ENCODE measurements at regions not wholly inside any gene's neighbourhood (a gene's known extent, or its start where the extent isn't known, plus 50 kb on each side); places are given as distances from the start of the nearest gene placed in this dataset.

DNA sequence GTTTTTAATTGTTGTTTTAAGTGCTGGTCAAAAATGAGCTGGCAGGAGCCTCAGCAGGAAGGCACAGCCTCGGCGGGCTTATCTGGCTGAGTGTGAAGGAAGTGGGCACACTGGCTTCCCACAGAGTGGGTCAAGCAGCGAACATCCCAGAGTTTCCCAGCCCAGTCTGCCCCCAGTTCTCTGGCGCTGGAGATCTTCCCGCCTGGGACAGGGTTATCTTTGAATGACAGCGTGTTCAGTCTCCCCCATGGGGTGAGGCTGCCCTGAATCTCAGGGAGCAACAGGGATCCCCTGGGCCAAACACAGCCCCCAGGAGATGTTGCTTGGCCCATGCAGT, 122.2 kb upstream of the PTPN1 start:
- no peak for DNase-seq (ENCODE audit: low read depth)
- TF ChIP-seq, protein P1, sequence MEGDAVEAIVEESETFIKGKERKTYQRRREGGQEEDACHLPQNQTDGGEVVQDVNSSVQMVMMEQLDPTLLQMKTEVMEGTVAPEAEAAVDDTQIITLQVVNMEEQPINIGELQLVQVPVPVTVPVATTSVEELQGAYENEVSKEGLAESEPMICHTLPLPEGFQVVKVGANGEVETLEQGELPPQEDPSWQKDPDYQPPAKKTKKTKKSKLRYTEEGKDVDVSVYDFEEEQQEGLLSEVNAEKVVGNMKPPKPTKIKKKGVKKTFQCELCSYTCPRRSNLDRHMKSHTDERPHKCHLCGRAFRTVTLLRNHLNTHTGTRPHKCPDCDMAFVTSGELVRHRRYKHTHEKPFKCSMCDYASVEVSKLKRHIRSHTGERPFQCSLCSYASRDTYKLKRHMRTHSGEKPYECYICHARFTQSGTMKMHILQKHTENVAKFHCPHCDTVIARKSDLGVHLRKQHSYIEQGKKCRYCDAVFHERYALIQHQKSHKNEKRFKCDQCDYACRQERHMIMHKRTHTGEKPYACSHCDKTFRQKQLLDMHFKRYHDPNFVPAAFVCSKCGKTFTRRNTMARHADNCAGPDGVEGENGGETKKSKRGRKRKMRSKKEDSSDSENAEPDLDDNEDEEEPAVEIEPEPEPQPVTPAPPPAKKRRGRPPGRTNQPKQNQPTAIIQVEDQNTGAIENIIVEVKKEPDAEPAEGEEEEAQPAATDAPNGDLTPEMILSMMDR (conservative IDR thresholded peaks at IDR 0.05; ENCODE audit: low read depth, low read length) = no peak
- H3K4me3 ChIP-seq (ENCODE audit: low read length) = no peak overlapping the region

DNA sequence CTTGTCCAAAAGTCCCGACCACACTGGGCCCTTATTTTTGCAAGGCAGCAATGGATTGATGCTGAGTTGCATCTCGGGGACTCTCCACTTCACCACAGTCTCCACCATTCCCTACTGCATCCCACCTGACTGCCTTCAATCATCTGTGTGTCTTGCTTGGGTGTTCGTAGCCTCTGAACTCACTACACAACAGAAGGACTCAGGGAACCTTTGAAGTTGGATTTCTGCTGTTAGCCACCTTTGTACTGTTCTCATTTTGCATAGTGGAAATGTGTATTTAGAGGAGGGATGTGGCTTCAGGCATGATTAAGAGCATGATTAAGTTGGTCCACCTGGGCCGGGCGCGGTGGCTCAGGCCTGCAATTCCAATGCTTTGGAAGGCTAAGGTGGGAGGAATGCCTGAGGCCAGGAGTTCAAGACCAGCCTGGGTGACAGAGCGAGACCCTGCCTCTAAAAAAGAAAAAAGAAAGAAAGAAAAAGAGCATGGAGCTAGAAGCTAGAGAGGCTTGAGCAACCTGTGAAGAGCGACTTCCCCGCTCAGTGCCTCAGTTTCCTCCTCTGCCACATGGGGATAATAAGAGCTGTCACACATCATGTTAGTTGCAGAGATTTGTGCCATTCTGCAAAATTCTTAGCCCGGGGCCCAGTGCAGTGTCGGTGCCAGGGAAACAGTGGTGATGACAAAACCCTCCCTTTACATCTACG, 121.3 kb upstream of the PTPN1 start:
- TF ChIP-seq, protein P1 (conservative IDR thresholded peaks at IDR 0.05; ENCODE audit: low read depth, low read length) = no peak
- DNase-seq (ENCODE audit: low read depth) = no peak
- H3K4me3 ChIP-seq (ENCODE audit: low read length) = no peak overlapping the region

DNA sequence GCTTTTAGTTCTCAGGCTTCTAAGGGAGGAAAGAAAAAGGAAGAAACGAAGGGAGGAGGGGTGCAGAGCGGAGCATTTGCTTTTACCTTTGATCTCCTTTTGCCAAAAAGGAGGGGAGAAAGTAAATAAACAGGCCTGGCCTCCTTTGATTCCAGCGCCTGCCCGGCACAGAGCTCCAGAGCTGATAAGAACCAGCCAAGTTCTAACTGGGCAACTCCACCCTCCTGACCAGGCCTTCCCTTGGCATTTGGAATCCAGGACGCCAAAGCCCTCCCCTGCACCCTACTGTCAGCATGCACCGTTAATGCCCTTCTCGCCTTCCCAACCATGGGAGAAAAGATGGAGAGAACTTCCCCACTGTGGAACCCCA, 120.8 kb upstream of the PTPN1 start:
- TF ChIP-seq, protein P1 (conservative IDR thresholded peaks at IDR 0.05; ENCODE audit: low read depth, low read length) = no peak
- DNase-seq (ENCODE audit: low read depth) = no peak
- H3K4me3 ChIP-seq (ENCODE audit: low read length) = no peak overlapping the region

DNA sequence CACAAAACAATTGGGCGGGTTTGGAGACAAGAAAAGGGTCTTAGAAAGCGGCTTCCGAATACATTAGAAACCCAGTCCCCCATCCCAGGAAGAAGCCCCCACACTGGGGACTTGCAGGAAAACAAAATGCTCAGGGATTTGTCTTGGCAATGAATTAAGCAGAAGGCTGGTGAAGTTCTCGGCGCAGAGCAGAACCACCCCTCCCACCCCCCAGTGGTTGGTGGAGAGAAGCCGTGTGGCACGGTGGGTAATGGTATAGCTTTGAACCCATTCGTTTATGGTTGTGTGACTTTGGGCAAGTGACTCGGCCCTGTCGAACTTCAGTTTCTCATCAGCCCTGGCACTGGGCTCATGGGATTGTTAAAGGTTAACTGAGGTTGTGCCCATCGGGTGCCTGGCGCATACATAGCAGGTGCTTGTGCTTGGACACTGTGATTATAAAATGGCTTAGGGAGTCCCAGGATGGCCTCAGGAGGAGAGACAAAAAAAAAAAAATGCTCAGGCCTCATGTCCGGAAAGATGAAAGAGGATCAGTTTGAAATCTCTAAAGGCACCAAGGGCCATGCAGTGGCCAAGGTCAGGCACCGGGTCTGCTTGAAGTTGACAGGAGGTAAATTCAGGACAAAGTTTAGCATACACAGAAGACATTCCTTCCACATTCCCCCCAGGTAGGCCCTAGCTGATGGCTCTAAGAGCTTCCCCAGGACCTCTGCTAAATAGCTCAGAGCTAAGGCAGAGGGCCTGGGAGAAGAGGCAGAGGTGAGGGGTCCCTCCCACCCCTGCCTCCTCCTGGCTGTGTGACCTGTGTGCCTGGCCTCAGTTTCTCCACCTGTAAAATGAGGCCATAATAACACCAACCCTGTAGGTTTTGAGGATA, 120.1 kb upstream of the PTPN1 start:
- H3K4me3 ChIP-seq (ENCODE audit: low read length) = no peak overlapping the region
- TF ChIP-seq, protein P1 (conservative IDR thresholded peaks at IDR 0.05; ENCODE audit: low read depth, low read length) = no peak
- DNase-seq (ENCODE audit: low read depth) = no peak

DNA sequence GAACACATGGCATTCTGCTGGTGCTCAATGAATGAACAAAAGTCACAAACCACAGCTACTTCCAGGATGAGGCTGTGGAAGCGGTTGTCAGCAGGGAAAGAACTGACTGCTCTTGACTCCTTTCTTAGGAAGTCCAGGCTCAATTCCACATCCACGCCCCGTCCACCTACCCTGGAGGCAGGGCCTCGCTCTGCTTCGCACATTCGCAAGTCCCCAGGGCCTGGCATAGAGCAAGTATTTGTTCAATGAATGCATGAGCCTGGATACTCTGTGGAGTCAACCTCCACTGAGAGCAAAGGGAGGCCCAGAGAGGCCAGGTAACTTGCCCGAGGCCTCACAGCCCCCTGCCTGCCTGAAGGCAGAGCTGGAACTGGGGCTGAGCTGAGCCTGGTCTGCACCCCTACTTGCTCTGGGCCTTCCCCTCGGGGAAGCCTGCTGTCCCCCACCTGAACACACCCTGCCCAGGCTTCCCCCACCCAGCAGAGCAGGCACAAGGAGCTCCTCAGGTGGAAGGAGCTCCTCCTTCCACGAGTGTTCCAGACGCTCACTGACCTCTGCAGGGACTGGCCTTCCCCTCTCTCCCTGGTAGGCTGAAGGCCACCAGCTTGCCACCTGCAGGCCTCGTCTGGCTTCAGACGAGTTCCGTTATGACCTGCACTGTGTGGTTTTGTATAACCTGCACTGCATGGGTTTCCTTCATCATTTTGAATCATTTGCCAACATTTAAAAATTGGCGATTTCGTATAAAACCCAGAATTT, 119.3 kb upstream of the PTPN1 start:
- DNase-seq (ENCODE audit: low read depth) = no peak
- TF ChIP-seq, protein P1 (conservative IDR thresholded peaks at IDR 0.05; ENCODE audit: low read depth, low read length) = no peak
- H3K4me3 ChIP-seq (ENCODE audit: low read length) = no peak overlapping the region

DNA sequence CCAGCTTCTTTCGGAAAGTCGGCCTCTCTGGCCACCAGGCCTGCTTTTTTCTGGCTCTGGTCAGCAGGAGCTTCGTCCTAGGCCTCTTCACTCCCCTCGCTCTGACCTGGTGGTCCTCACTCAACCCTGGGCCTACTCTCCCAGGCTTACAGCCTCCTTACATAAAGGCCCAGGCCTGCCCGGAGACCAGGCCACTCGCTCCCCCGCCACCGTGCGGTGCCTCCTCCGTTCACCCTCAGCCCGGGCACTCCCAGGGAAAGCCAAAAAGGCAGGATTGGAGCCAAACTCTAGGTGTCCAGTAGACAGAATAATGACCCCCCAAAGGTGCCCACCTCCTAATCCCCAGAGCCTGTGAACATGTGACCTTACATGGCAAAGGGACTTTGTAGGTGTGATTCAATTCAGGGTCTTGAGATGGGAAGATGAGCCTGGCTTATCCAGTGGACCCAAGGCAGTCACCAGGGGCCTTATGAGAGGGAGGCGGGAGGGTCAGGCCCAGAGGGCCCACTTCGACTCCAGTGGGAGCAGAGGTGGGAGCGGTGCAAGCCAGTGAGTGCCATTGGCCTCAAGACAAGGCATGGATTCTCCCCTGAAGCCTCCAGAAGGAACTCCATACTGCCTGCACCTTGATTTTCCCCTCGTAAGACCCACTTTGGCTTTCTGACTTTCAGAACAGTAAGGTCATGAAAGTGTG, 118.6 kb upstream of the PTPN1 start:
- TF ChIP-seq, protein P1 (conservative IDR thresholded peaks at IDR 0.05; ENCODE audit: low read depth, low read length) = no peak
- no peak for DNase-seq (ENCODE audit: low read depth)
- no peak overlapping the region for H3K4me3 ChIP-seq (ENCODE audit: low read length)
